ENCODE measurements at regions not wholly inside any gene's neighbourhood (a gene's known extent, or its start where the extent isn't known, plus 50 kb on each side); places are given as distances from the start of the nearest gene placed in this dataset.
A peak's percentile ranks its signal among the peaks of the same experiment; 100 is the strongest.

DNA sequence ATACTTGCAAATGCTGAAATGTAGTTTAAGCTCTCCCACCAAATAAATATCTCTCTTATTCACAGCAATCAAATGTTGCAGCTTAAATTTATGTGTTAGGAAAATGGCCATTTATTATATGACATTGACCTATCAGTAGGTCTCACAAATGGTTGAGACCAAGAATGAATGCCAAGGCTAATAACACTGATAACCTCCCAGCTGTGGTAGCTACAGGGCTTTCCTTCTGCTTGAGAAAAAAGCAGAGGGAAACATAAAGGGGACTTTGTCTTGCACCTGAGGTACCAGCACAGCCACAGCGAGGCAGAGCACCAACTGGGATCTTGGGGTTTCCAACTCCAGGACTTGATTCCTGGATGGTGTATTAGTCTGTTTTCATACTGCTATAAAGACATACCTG is 73.1 kb upstream of the TTC14 start:
- Histone ChIP-seq H2BK5ac (ENCODE audit: low read length) (no peak overlapping the region), H3K4me1 (ENCODE audit: control insufficient read depth in 2 of 2, insufficient read depth in 1 of 2, low read depth in 1 of 2, low read length in 2 of 2) (no peaks in the 10 kb centered on the region), H3K23ac (ENCODE audit: low read depth, low read length, poor library complexity) (no peak overlapping the region), H3K14ac (ENCODE audit: low read length) (no peak overlapping the region), H3K79me1 (ENCODE audit: low read depth, low read length) (no peaks in the 10 kb centered on the region), H4K8ac (ENCODE audit: low read depth, low read length) (no peak overlapping the region), H3K27me3 (ENCODE audit: control insufficient read depth in 3 of 3, insufficient read depth in 3 of 3, low read depth in 1 of 3, low read length in 3 of 3) (no peaks in the 10 kb centered on the region), H3K4me3 (ENCODE audit: low read length in 2 of 2) (no peak overlapping the region), H2AK5ac (ENCODE audit: low read depth, low read length) (no peak overlapping the region), H2BK12ac (ENCODE audit: low read length) (no peak overlapping the region), H2AFZ (ENCODE audit: low read length) (no peak overlapping the region), H3K9ac (ENCODE audit: low read depth, low read length, poor library complexity) (no peak overlapping the region), H3K36me3 (replicated peaks in 1 of 2; ENCODE audit: control insufficient read depth in 2 of 2, insufficient read depth in 2 of 2, low read length in 2 of 2) (no peaks in the 10 kb centered on the region), H3K4ac (ENCODE audit: low read length) (no peak overlapping the region), H3K4me2 (ENCODE audit: insufficient read depth, low read length, poor library complexity, severe bottlenecking) (no peak overlapping the region), H2BK15ac (ENCODE audit: low read length) (no peak overlapping the region), H3K9me3 (replicated peaks in 1 of 2; ENCODE audit: control insufficient read depth in 2 of 2, insufficient read depth in 1 of 2, low read depth in 1 of 2, low read length in 2 of 2) (peaks cover 0 to 2% of the 10 kb centered on the region in 2 donors), H4K91ac (ENCODE audit: low read depth, low read length, poor library complexity) (no peak overlapping the region), H3K27ac (replicated peaks; ENCODE audit: low read length) (no peak overlapping the region), H3K18ac (ENCODE audit: low read length) (no peak overlapping the region), H2BK120ac (ENCODE audit: low read depth, low read length) (no peak overlapping the region)
- DNase-seq (ENCODE audit: low spot score) = no peak
- no CpG with 5 or more reads among the region's 1 CpG for WGBS, 2 donors (ENCODE audit: extremely low coverage in 2 of 2, insufficient read length in 2 of 2, insufficient replicate concordance in 1 of 2)

DNA sequence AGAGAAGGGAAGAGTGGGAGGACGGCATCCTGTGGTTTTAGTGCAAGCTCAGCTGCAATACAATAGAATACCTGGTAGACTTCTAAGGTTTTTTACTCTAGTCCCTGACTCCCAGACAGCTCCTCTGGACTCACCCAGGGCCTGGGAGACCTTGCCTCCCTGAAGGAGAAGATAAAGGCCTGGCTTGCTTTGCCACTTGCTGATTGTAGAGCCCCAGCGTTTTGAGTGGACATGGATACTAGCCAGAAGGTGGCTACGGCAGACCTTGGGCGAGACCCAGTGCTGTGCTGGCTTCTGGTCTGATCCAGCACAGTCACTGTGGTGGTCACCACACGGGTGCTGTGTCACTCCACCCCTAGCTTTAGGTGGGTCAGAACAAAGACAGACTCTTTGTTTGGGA is 72.2 kb upstream of the TTC14 start:
- no peak overlapping the region for H3K18ac ChIP-seq (ENCODE audit: low read length)
- H3K9ac ChIP-seq (ENCODE audit: low read depth, low read length, poor library complexity) = no peak overlapping the region
- H3K4me2 ChIP-seq (ENCODE audit: insufficient read depth, low read length, poor library complexity, severe bottlenecking) = no peak overlapping the region
- H3K27me3 ChIP-seq (ENCODE audit: control insufficient read depth in 3 of 3, insufficient read depth in 3 of 3, low read depth in 1 of 3, low read length in 3 of 3) = no peaks in the 10 kb centered on the region
- H2BK15ac ChIP-seq (ENCODE audit: low read length) = no peak overlapping the region
- no peak overlapping the region for H2AFZ ChIP-seq (ENCODE audit: low read length)
- H3K9me3 ChIP-seq (replicated peaks in 1 of 2; ENCODE audit: control insufficient read depth in 2 of 2, insufficient read depth in 1 of 2, low read depth in 1 of 2, low read length in 2 of 2) = peaks cover 0 to 2% of the 10 kb centered on the region in 2 donors
- H2BK5ac ChIP-seq (ENCODE audit: low read length) = no peak overlapping the region
- H3K79me1 ChIP-seq (ENCODE audit: low read depth, low read length) = no peaks in the 10 kb centered on the region
- no peak overlapping the region for H3K27ac ChIP-seq (replicated peaks; ENCODE audit: low read length)
- no peak overlapping the region for H3K14ac ChIP-seq (ENCODE audit: low read length)
- no peak for DNase-seq (ENCODE audit: low spot score)
- H3K4ac ChIP-seq (ENCODE audit: low read length) = no peak overlapping the region
- H4K91ac ChIP-seq (ENCODE audit: low read depth, low read length, poor library complexity) = no peak overlapping the region
- H2BK120ac ChIP-seq (ENCODE audit: low read depth, low read length) = no peak overlapping the region
- no peak overlapping the region for H3K23ac ChIP-seq (ENCODE audit: low read depth, low read length, poor library complexity)
- no CpG with 5 or more reads among the region's 5 CpGs for WGBS, 2 donors (ENCODE audit: extremely low coverage in 2 of 2, insufficient read length in 2 of 2, insufficient replicate concordance in 1 of 2)
- no peak overlapping the region for H2BK12ac ChIP-seq (ENCODE audit: low read length)
- H4K8ac ChIP-seq (ENCODE audit: low read depth, low read length) = no peak overlapping the region
- H3K4me3 ChIP-seq (ENCODE audit: low read length in 2 of 2) = no peak overlapping the region
- no peak overlapping the region for H2AK5ac ChIP-seq (ENCODE audit: low read depth, low read length)
- H3K36me3 ChIP-seq (replicated peaks in 1 of 2; ENCODE audit: control insufficient read depth in 2 of 2, insufficient read depth in 2 of 2, low read length in 2 of 2) = no peaks in the 10 kb centered on the region
- no peaks in the 10 kb centered on the region for H3K4me1 ChIP-seq (ENCODE audit: control insufficient read depth in 2 of 2, insufficient read depth in 1 of 2, low read depth in 1 of 2, low read length in 2 of 2)

DNA sequence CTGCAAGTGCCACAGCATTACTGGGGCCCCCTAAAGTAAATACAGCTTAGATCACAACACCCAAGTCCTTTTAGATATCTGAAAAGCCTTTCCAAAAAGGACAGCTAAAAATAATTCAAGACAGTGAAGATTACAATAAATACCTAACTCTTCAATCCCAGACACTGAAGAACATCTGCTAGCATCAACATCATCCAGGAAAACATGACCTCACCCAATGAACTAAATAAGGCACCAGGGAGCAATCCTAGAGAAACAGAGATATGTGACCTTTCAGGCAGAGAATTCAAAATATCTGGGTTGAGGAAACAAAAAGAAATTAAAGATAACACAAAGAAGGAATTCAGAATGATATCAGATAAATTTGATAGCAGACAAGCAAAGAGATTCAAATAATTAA is 71.7 kb upstream of the TTC14 start:
- Histone ChIP-seq H3K14ac (ENCODE audit: low read length) (no peak overlapping the region), H2BK120ac (ENCODE audit: low read depth, low read length) (no peak overlapping the region), H3K9ac (ENCODE audit: low read depth, low read length, poor library complexity) (no peak overlapping the region), H2AFZ (ENCODE audit: low read length) (no peak overlapping the region), H3K79me1 (ENCODE audit: low read depth, low read length) (no peaks in the 10 kb centered on the region), H4K8ac (ENCODE audit: low read depth, low read length) (no peak overlapping the region), H3K27me3 (ENCODE audit: control insufficient read depth in 3 of 3, insufficient read depth in 3 of 3, low read depth in 1 of 3, low read length in 3 of 3) (no peaks in the 10 kb centered on the region), H3K27ac (replicated peaks; ENCODE audit: low read length) (no peak overlapping the region), H3K18ac (ENCODE audit: low read length) (no peak overlapping the region), H2AK5ac (ENCODE audit: low read depth, low read length) (no peak overlapping the region), H2BK15ac (ENCODE audit: low read length) (no peak overlapping the region), H3K9me3 (replicated peaks in 1 of 2; ENCODE audit: control insufficient read depth in 2 of 2, insufficient read depth in 1 of 2, low read depth in 1 of 2, low read length in 2 of 2) (peaks cover 0 to 2% of the 10 kb centered on the region in 2 donors), H3K4me2 (ENCODE audit: insufficient read depth, low read length, poor library complexity, severe bottlenecking) (no peak overlapping the region), H2BK5ac (ENCODE audit: low read length) (no peak overlapping the region), H3K36me3 (replicated peaks in 1 of 2; ENCODE audit: control insufficient read depth in 2 of 2, insufficient read depth in 2 of 2, low read length in 2 of 2) (no peaks in the 10 kb centered on the region), H3K4ac (ENCODE audit: low read length) (no peak overlapping the region), H3K4me3 (ENCODE audit: low read length in 2 of 2) (no peak overlapping the region), H4K91ac (ENCODE audit: low read depth, low read length, poor library complexity) (no peak overlapping the region), H3K23ac (ENCODE audit: low read depth, low read length, poor library complexity) (no peak overlapping the region), H2BK12ac (ENCODE audit: low read length) (no peak overlapping the region), H3K4me1 (ENCODE audit: control insufficient read depth in 2 of 2, insufficient read depth in 1 of 2, low read depth in 1 of 2, low read length in 2 of 2) (no peaks in the 10 kb centered on the region)
- no peak for DNase-seq (ENCODE audit: low spot score)

- Histone ChIP-seq H3K14ac (ENCODE audit: low read length) (peak overlapping the region; percentile 38), H2AK5ac (ENCODE audit: low read depth, low read length) (no peak overlapping the region), H4K8ac (ENCODE audit: low read depth, low read length) (peak overlapping the region; percentile 43), H3K4me3 (ENCODE audit: low read length in 2 of 2) (no peak overlapping the region), H3K4me2 (ENCODE audit: insufficient read depth, low read length, poor library complexity, severe bottlenecking) (no peak overlapping the region), H2BK120ac (ENCODE audit: low read depth, low read length) (no peak overlapping the region), H2BK15ac (ENCODE audit: low read length) (no peak overlapping the region), H4K91ac (ENCODE audit: low read depth, low read length, poor library complexity) (no peak overlapping the region), H3K79me1 (ENCODE audit: low read depth, low read length) (no peaks in the 10 kb centered on the region), H2BK5ac (ENCODE audit: low read length) (no peak overlapping the region), H2BK12ac (ENCODE audit: low read length) (no peak overlapping the region), H3K27me3 (ENCODE audit: control insufficient read depth in 3 of 3, insufficient read depth in 3 of 3, low read depth in 1 of 3, low read length in 3 of 3) (no peaks in the 10 kb centered on the region), H3K36me3 (replicated peaks in 1 of 2; ENCODE audit: control insufficient read depth in 2 of 2, insufficient read depth in 2 of 2, low read length in 2 of 2) (no peaks in the 10 kb centered on the region), H3K9me3 (replicated peaks in 1 of 2; ENCODE audit: control insufficient read depth in 2 of 2, insufficient read depth in 1 of 2, low read depth in 1 of 2, low read length in 2 of 2) (peaks cover 0 to 2% of the 10 kb centered on the region in 2 donors), H3K27ac (replicated peaks; ENCODE audit: low read length) (no peak overlapping the region), H3K4ac (ENCODE audit: low read length) (no peak overlapping the region), H3K4me1 (ENCODE audit: control insufficient read depth in 2 of 2, insufficient read depth in 1 of 2, low read depth in 1 of 2, low read length in 2 of 2) (no peaks in the 10 kb centered on the region), H3K18ac (ENCODE audit: low read length) (peak overlapping the region; percentile 64), H2AFZ (ENCODE audit: low read length) (no peak overlapping the region), H3K9ac (ENCODE audit: low read depth, low read length, poor library complexity) (no peak overlapping the region), H3K23ac (ENCODE audit: low read depth, low read length, poor library complexity) (no peak overlapping the region)
- no peak for DNase-seq (ENCODE audit: low spot score)
- WGBS, 2 donors (ENCODE audit: extremely low coverage in 2 of 2, insufficient read length in 2 of 2, insufficient replicate concordance in 1 of 2) = no CpG with 5 or more reads among the region's 10 CpGs
These were observed 70.4 kb upstream of the TTC14 start for GRCh38 chr3:180531303-180532278.
